ENCODE measurements at regions not wholly inside any gene's neighbourhood (a gene's known extent, or its start where the extent isn't known, plus 50 kb on each side); places are given as distances from the start of the nearest gene placed in this dataset.

- H3K9ac ChIP-seq (ENCODE audit: insufficient read depth in 1 of 2, low read depth in 2 of 2, low read length in 2 of 2): peak overlapping the region in 1 of 2 experiments; percentile 43; a peak in 1 of 4 replicates
- intact Hi-C loops (cut with micrococcal nuclease): loop anchor here (10.0 kb wide), 1 partner anchor 100 kb away; no protein-coding TSS in a partner anchor
- ChIA-PET CTCF (ENCODE audit: low intra/inter-chr PET ratio) (no interaction called here), POLR2A (interaction anchor here (0.6 to 0.9 kb wide), 4 partner anchors 10 to 408 kb away, joined by 3 to 4 read pairs (median 3); no protein-coding TSS in a partner anchor)
- peaks cover 64 to 90% of the 10 kb centered on the region in 2 experiments for H3K27me3 ChIP-seq (ENCODE audit: control insufficient read depth in 2 of 2, insufficient read depth in 2 of 2, low read length in 2 of 2)
- FAIRE-seq (no peak), DNase-seq (ENCODE audit: extremely low read depth in 1 of 4, low spot score in 3 of 4) (no peak), ATAC-seq (no peak)
- peaks cover 0 to 22% of the 10 kb centered on the region in 2 experiments; a peak in 3 of 5 replicates for H3K4me1 ChIP-seq (replicated peaks in 1 of 2; ENCODE audit: control insufficient read depth in 2 of 2, insufficient read depth in 2 of 2, low read length in 2 of 2)
- no peaks in the 10 kb centered on the region for H3K9me1 ChIP-seq (ENCODE audit: control insufficient read depth, insufficient read depth, low read length)
- H3K36me3 ChIP-seq (ENCODE audit: control insufficient read depth, insufficient read depth, low read length): no peaks in the 10 kb centered on the region
- H3K79me2 ChIP-seq (ENCODE audit: control insufficient read depth, insufficient read depth, low read length): no peaks in the 10 kb centered on the region
- H3K9me3 ChIP-seq (replicated peaks; ENCODE audit: control insufficient read depth, insufficient read depth, low read depth, low read length): no peaks in the 10 kb centered on the region
- H3K27ac ChIP-seq (ENCODE audit: extremely low read depth, low read depth, low read length): no peak overlapping the region
- H3K4me3 ChIP-seq: no peak overlapping the region
- in situ Hi-C loops (cut with MboI): no loop called here
- no peak overlapping the region for H3K4me2 ChIP-seq (ENCODE audit: insufficient read depth, low read length)
- TF ChIP-seq GTF2E2 (tag; IDR thresholded peaks at IDR 0.05) (no peak), TEAD2 (tag; IDR thresholded peaks at IDR 0.05) (no peak), PHB (CRISPR knock-in tag; IDR thresholded peaks at IDR 0.05) (no peak), BRF1 (IDR thresholded peaks at IDR 0.05; ENCODE audit: borderline replicate concordance, extremely low read depth, insufficient read length) (no peak), THAP12 (CRISPR knock-in tag; IDR thresholded peaks at IDR 0.05) (no peak), HMGN3 (IDR thresholded peaks at IDR 0.05; ENCODE audit: borderline replicate concordance, extremely low read depth, insufficient read length, low read depth, low read length) (no peak), NR2F6 (CRISPR knock-in tag; IDR thresholded peaks at IDR 0.05) (no peak), HNRNPK (IDR thresholded peaks at IDR 0.05; ENCODE audit: low read depth, low read length, poor library complexity, severe bottlenecking) (no peak), WHSC1 (IDR thresholded peaks at IDR 0.05; ENCODE audit: low read length) (no peak), MLLT1 (IDR thresholded peaks at IDR 0.05) (no peak), ARID2 (IDR thresholded peaks at IDR 0.05) (no peak), DACH1 (IDR thresholded peaks at IDR 0.05; ENCODE audit: partially characterized antibody) (no peak), SAP30 (IDR thresholded peaks at IDR 0.05; ENCODE audit: borderline replicate concordance, insufficient read depth, low read depth, low read length, poor library complexity, severe bottlenecking) (no peak), SRSF9 (IDR thresholded peaks at IDR 0.05; ENCODE audit: borderline replicate concordance, low read depth, low read length) (no peak), ZFP36 (IDR thresholded peaks at IDR 0.05; ENCODE audit: low read depth, low read length, partially characterized antibody) (no peak), CBFB (CRISPR knock-in tag; IDR thresholded peaks at IDR 0.05) (no peak), TAF7 (tag; IDR thresholded peaks at IDR 0.05) (no peak), EP400 (IDR thresholded peaks at IDR 0.05) (no peak), SIN3A (IDR thresholded peaks at IDR 0.05; ENCODE audit: borderline replicate concordance in 2 of 2, control insufficient read depth in 1 of 2, low read depth in 2 of 2, low read length in 2 of 2) (no peak)
- BruUV-seq (replicated peaks): no TSS peak
- no peak overlapping the region for H2AFZ ChIP-seq (ENCODE audit: low read depth, low read length)
- WGBS (ENCODE audit: insufficient coverage, low coverage, missing lambda C conversion rate): 6% methylated on average over 22 of the region's 22 CpGs
- H4K20me1 ChIP-seq (replicated peaks; ENCODE audit: control insufficient read depth, insufficient read depth, low read length): peaks cover 23% of the 10 kb centered on the region
These were observed 121.3 kb upstream of the IQSEC1 start for GRCh38 chr3:13194285-13195209.

All from K562 (cell line).